ENCODE measurements at regions not wholly inside any gene's neighbourhood (a gene's known extent, or its start where the extent isn't known, plus 50 kb on each side); places are given as distances from the start of the nearest gene placed in this dataset.

DNA sequence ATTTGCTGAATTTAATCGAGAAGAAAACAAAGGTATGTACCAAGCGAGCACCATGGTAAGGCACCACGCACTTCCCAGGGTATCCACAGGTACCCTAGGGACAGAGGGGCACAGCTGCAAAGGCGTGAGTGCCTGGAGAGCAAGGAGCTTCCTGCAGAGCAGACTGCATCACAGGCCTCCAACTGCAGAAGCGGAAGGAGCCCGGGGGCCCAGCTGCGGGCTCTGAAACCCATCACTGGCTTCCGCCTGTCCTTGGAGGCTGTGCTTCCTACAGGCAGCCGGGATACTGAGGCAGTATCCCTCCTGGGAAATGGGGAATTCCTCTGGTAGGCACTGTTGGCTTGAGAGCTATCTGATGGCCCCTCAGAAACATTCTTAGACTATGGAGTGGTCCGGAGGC lies 217.4 kb upstream of the GMDS start:
- 86 to 87% methylated on average over 10 of the region's 10 CpGs for WGBS, 2 donors
- Histone ChIP-seq H3K36me3 (ENCODE audit: control insufficient read depth in 4 of 4, insufficient read depth in 4 of 4, low read length in 4 of 4) (no peaks in the 10 kb centered on the region), H3K4me3 (no peak overlapping the region), H3K9me3 (ENCODE audit: control insufficient read depth in 4 of 4, insufficient read depth in 3 of 4, low read length in 3 of 4) (no peaks in the 10 kb centered on the region), H3K27ac (ENCODE audit: low read depth in 1 of 2, low read length in 1 of 2) (no peak overlapping the region), H3K4me1 (ENCODE audit: control insufficient read depth in 5 of 5, insufficient read depth in 5 of 5, low read length in 5 of 5) (peaks cover 0 to 9% (median 0%) of the 10 kb centered on the region in 5 donors), H3K27me3 (ENCODE audit: control insufficient read depth in 3 of 3, insufficient read depth in 3 of 3, low read length in 2 of 3) (peaks cover 0 to 3% (median 0%) of the 10 kb centered on the region in 3 donors), H3K9ac (ENCODE audit: insufficient read depth in 1 of 2, low read length in 2 of 2) (no peak overlapping the region)
- TF ChIP-seq, protein P1, sequence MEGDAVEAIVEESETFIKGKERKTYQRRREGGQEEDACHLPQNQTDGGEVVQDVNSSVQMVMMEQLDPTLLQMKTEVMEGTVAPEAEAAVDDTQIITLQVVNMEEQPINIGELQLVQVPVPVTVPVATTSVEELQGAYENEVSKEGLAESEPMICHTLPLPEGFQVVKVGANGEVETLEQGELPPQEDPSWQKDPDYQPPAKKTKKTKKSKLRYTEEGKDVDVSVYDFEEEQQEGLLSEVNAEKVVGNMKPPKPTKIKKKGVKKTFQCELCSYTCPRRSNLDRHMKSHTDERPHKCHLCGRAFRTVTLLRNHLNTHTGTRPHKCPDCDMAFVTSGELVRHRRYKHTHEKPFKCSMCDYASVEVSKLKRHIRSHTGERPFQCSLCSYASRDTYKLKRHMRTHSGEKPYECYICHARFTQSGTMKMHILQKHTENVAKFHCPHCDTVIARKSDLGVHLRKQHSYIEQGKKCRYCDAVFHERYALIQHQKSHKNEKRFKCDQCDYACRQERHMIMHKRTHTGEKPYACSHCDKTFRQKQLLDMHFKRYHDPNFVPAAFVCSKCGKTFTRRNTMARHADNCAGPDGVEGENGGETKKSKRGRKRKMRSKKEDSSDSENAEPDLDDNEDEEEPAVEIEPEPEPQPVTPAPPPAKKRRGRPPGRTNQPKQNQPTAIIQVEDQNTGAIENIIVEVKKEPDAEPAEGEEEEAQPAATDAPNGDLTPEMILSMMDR (IDR thresholded peaks at IDR 0.05; ENCODE audit: control extremely low read depth, extremely low read depth), result no peak
- ATAC-seq (ENCODE audit: insufficient read depth, low FRiP score), result no peak
- no peak for DNase-seq

DNA sequence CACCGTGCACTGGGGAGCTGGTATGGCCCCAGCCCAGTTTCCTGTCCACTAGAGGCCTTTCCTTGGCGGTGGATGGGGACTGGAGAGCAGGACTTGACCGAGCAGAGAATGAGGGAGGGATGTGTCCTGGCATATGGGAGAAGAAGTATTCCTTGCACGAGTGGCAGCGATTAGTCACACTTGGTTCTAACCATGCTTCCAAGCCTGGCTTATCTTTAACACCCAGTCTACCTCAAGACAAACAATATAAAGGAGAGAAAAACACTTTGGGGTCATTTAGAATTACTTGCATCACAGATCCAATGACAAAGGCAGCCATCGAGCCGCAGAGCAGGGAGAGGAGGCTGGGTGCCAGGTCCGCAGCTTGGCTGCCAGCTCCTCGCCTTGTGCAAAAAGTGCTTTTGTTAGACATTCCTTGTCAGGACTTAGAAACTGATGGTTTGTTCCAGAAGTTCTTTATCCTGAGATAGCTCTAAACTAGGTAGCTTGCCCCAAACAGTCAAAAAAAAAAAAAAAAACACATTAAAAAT lies 214.9 kb upstream of the GMDS start:
- Histone ChIP-seq H3K9me3 (ENCODE audit: control insufficient read depth in 4 of 4, insufficient read depth in 3 of 4, low read length in 3 of 4) (no peaks in the 10 kb centered on the region), H3K4me1 (ENCODE audit: control insufficient read depth in 5 of 5, insufficient read depth in 5 of 5, low read length in 5 of 5) (peaks cover 0 to 9% (median 0%) of the 10 kb centered on the region in 5 donors), H3K27me3 (ENCODE audit: control insufficient read depth in 3 of 3, insufficient read depth in 3 of 3, low read length in 2 of 3) (no peaks in the 10 kb centered on the region), H3K4me3 (no peak overlapping the region), H3K36me3 (ENCODE audit: control insufficient read depth in 4 of 4, insufficient read depth in 4 of 4, low read length in 4 of 4) (no peaks in the 10 kb centered on the region), H3K27ac (ENCODE audit: low read depth in 1 of 2, low read length in 1 of 2) (no peak overlapping the region), H3K9ac (ENCODE audit: insufficient read depth in 1 of 2, low read length in 2 of 2) (no peak overlapping the region)
- peak; percentile 50 to 77 (median 54) for DNase-seq
- TF ChIP-seq, protein P1 (IDR thresholded peaks at IDR 0.05; ENCODE audit: control extremely low read depth, extremely low read depth), result no peak
- no peak for ATAC-seq (ENCODE audit: insufficient read depth, low FRiP score)
- WGBS, 2 donors, result 78 to 89% methylated on average over 9 of the region's 9 CpGs

- ATAC-seq (ENCODE audit: insufficient read depth, low FRiP score), result no peak
- 93 to 94% methylated on average over 7 of the region's 7 CpGs for WGBS, 2 donors
- Histone ChIP-seq H3K27ac (ENCODE audit: low read depth in 1 of 2, low read length in 1 of 2) (no peak overlapping the region), H3K9ac (ENCODE audit: insufficient read depth in 1 of 2, low read length in 2 of 2) (no peak overlapping the region), H3K4me3 (no peak overlapping the region), H3K4me1 (ENCODE audit: control insufficient read depth in 5 of 5, insufficient read depth in 5 of 5, low read length in 5 of 5) (no peaks in the 10 kb centered on the region), H3K27me3 (ENCODE audit: control insufficient read depth in 3 of 3, insufficient read depth in 3 of 3, low read length in 2 of 3) (peaks cover 0 to 4% (median 0%) of the 10 kb centered on the region in 3 donors), H3K9me3 (ENCODE audit: control insufficient read depth in 4 of 4, insufficient read depth in 3 of 4, low read length in 3 of 4) (no peaks in the 10 kb centered on the region), H3K36me3 (ENCODE audit: control insufficient read depth in 4 of 4, insufficient read depth in 4 of 4, low read length in 4 of 4) (no peaks in the 10 kb centered on the region)
- DNase-seq, result no peak
- TF ChIP-seq, protein P1 (IDR thresholded peaks at IDR 0.05; ENCODE audit: control extremely low read depth, extremely low read depth), result no peak
Observed at GRCh38 chr6:2454180-2454579, 208.8 kb upstream of the GMDS start.

DNA sequence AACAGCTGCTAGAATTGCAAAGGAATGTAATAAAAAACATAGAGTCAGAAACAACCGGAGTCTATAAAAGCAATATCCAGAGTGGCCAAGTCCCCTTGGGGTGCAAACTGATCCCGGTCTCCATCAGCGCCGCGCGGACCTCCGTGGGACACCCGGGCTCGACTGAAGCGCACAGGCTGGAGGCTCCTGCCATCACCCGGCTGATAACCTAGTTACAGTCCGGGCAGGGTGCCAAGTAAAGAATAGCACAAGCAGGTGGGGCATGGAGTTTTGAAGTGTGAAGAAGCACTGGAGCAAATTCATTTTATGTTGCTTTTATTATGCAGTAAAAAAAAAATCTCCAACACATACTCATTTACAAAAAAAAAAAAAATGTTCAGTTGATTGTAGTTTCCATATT lies 205.1 kb upstream of the GMDS start:
- Histone ChIP-seq H3K4me3 (no peak overlapping the region), H3K27me3 (ENCODE audit: control insufficient read depth in 3 of 3, insufficient read depth in 3 of 3, low read length in 2 of 3) (peaks cover 0 to 4% (median 0%) of the 10 kb centered on the region in 3 donors), H3K9ac (ENCODE audit: insufficient read depth in 1 of 2, low read length in 2 of 2) (no peak overlapping the region), H3K4me1 (ENCODE audit: control insufficient read depth in 5 of 5, insufficient read depth in 5 of 5, low read length in 5 of 5) (peaks cover 0 to 12% (median 2%) of the 10 kb centered on the region in 5 donors), H3K9me3 (ENCODE audit: control insufficient read depth in 4 of 4, insufficient read depth in 3 of 4, low read length in 3 of 4) (peaks cover 0 to 1% (median 0%) of the 10 kb centered on the region in 4 donors), H3K27ac (ENCODE audit: low read depth in 1 of 2, low read length in 1 of 2) (no peak overlapping the region), H3K36me3 (ENCODE audit: control insufficient read depth in 4 of 4, insufficient read depth in 4 of 4, low read length in 4 of 4) (no peaks in the 10 kb centered on the region)
- WGBS, 2 donors, result 53 to 70% methylated on average over 12 of the region's 12 CpGs
- DNase-seq, result peak; percentile 24 to 50 (median 26)
- TF ChIP-seq, protein P1 (IDR thresholded peaks at IDR 0.05; ENCODE audit: control extremely low read depth, extremely low read depth), result no peak
- ATAC-seq (ENCODE audit: insufficient read depth, low FRiP score), result no peak

Data from lung (tissue), 11 donors.